NOMO-1 (cell line): ENCODE measurements at regions not wholly inside any gene's neighbourhood (a gene's known extent, or its start where the extent isn't known, plus 50 kb on each side); places are given as distances from the start of the nearest gene placed in this dataset.
"Not testable (repeated sequence)": the region's sequence is repeated elsewhere in the genome, so short reads cannot be mapped to it uniquely, and the experiment has no call there.

Experiments
- DNase-seq, 2 experiments: peaks; one replicate each; lab custom pipeline; 2025; ENCODE audit not compliant: unreplicated experiment in 2 of 2; lab: John Stamatoyannopoulos, UW

DNA sequence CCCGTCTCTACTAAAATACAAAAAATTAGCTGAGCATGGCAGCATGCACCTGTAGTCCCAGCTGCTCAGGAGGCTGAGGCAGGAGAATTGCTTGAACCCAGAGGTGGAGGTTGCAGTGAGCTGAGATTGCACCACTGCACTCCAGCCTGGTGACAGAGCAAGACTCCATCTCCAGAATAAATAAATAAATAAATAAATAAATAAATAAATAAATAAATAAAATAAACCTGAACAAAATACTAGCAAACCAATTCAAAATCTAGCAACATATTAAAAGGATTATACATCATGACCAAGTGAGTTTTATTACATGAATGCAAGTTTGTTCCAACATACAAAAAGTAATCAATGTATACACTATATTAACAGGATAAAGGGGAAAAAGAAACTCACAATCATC, 677.4 kb downstream of the TNS3 start:
- not testable (repeated sequence) for DNase-seq

DNA sequence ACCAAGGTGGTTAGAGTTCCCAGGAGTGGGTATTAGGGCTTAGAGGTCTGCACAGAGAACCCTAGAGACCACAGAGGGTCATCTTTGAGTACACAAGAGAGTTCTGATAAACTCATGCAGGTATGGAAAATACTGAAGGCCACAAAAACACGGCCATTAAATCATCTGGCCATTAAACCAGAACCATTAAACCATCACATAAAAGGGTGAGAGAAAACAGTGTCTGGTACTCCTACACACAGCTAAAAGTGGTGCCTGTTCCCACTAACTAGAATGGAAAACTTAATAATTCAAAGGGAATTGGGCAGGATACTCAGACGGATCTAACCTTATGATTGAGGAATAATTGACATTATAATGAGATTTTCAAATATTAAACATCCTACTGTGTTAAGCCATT, 679.4 kb downstream of the TNS3 start:
- DNase-seq = no peak

DNA sequence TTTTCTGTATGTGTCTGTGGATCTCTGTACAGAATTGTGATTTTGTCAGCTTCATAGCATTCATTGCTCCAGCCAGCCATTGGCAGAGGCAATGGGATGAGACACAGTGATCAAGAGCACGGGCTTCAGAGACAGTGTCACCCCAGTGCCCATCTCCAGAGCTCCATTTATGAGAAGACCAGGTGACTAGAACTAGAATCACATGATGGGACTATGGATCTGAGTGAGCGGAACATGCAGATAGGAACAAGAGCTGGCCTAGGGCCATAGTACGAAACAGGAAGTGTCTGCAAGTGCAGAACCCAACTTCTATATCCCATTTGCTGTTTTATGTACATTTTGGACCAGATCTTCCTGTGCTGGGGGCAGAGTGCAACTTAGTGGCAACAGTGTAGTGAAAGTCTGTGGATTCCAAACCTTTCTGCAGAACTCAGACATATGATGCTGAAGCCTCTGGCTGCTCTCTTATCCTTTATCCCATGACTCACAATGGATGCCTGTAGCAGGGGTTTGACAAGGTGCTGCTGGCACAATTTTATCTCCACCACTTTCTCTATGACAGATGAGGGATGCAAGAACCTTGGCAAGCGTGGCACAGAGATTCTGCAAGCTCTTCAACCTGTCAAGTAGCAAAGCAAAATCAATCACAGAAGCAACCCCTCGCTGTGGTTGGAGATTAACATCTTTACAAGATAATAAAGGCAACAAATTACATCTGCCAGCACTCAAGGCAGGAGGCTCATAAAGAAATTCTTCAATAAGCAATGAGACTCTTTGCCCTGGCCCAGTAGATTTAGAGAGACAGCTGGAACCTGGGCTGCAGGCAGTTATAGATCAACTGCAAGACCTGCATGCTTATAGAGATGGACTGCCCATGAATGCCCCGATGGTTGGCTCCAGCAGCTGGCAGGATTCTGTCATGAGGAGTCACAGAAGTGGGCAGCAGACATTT, 681.3 kb downstream of the TNS3 start:
- no peak for DNase-seq

DNA sequence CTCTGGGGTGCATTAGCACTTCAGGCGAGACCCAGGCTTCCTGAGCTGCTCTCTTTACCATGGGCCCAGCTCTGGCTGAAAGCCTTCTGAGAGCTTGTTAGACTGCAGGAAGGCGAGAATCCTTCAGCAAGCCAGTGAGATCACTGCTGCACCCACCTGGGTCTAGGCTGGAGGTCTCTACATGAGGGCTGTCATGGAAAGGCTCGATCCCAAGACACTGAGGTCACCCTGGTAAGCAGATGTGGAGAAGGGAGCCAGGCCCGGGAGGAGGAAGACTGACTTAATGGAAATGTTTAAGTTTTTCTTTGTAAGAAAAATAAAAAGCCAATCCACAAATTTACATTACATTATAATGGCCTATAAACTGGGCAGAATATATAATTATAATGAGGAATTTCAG, 684.5 kb downstream of the TNS3 start:
- DNase-seq = no peak

DNA sequence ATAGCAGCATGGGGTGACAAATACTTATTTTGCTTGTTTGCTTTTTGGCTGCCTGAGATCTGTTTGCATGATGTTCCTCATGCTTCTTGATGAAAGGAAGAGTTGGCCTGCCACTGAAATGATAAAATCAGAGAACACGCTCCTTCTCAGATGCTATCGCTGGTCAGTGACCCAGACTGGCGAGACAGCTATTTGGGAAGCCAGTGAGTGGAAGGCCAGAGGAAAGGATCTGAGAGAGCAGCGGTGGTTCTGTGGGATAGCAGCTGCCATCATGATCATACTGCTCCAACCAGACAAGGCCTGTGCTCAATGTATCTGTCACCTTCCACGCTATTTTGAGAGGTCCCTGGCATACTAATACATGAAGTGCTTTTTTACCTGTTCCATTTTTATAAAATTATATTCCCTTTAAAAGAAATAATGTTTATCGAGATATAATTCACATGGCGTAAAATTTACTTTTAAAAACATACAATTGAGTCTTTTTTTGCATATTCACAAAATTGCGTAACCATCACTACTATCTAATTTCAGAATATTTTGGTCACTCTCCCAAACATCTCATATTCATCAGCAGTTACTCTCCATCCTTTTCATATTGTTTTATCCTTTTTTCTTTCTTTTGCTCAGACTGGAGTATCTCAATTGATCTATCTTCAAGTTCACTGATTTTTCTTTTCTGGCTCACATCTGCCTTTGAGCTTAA, 695.1 kb downstream of the TNS3 start:
- no peak for DNase-seq

DNA sequence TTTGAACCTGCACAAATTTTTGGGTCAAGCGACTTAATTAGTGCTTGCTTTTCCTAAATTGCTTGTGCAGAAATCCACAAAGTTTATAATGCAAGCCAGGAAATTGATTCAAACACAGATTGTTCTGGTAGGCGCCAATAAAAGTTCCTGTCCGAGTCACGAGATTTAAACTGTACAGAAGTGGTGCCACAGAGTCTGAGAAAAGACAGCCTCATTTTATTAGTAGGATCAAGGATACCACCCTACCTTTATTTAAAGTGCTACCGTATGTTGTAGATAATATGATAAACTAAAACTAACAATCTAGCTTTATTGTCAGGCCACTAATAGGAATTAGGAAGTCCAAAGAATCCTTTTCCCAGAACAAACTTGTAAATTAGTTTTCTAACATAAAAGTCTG, 696.7 kb downstream of the TNS3 start:
- no peak for DNase-seq

DNA sequence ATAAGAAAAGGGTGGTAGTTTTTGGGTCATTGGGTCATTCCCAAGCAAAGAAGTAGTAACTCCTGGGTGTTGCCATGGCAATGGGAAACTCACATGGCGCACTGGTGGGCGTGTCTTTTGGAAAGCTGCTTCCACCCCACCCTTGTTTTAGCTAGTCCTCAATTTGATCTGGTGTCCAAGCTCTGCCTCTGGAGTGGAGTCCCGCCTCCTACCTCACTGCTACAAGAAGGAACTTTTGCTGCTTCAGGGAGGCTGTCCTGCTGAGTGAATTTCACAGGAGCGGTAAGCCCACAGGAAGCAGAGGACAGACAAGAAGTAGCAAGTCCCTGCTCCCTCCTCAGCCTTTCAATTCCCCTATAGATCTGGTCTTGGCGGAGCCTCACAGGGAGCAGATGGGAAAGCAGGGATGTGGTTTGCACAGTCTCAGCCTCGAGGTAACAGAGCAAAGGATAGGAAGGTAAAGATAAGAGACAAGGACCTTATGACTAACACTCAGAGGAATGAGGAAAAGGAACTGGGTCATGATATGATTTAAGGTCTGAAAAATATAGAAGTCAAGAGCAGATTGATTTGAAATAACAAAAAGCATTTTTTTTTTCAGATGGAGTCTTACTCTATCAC, 700.3 kb downstream of the TNS3 start:
- DNase-seq = no peak

DNA sequence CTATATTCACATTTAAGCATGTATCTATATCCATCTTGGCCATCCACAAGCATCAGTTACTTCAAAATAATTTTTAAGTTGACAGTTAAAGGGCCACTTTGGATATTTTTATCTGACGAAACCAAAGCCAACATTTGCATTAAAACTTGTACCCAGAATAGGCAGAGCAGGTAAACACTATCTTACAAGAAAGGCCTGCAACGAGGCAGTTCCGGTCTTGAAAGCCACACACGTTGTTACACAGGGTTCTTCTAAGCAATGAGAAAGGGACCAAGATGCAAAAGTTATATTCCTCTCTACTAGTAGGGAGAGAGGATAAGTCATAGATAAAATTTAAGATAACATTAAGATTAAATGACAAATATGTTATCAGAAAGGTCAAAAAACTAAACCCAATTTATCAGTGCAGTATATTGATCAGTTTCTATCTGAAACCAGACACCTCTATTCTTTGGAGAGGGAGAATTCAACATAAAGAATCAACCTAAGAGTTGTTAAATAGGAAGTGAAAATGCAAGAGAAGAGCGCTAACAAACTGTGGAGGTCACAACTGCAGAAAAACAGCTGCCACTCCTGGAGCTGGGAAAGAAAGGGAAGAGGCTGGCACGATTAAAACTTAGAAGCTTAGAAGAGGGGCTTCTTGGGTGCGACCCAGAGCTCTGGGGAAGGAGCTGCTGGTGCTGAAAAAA, 701.3 kb downstream of the TNS3 start:
- no peak for DNase-seq

DNA sequence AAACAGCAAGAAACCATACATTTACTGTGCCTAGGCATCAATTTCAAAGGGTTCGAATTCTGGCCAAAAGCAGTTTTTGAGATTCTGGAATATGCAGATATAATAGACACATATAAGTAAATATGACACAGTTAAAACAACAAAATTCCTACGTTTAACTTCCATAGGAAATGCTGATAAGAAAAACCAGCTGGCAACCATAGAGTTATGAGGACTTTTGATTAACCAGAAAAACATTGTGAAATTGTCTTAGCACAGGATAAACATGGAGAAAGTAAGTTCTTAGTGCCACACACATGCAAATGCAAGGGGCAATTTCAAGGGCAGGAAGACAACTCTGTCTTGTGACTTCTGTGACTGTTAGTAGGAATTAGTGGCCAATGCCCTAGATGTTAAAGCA, 702.1 kb downstream of the TNS3 start:
- no peak for DNase-seq

DNA sequence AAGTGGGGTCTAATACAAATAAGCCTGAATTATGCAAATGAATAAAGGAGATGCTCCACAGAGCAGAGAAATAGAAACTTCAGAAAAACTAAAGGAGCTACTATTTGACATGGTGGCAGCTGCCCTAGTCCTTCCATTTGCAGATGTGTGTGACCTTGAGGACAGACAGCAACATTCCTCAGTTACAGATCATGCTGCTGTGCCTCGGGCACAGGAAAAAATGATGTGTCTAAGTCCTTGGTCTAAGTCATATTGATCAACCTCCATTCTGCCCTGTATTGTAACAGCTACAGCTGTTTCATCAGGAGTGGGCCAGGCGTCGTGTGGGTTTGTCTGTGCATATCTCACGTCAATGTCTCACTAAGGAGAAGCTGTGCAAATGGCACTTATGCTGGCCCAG, 710.4 kb downstream of the TNS3 start:
- DNase-seq = no peak

DNA sequence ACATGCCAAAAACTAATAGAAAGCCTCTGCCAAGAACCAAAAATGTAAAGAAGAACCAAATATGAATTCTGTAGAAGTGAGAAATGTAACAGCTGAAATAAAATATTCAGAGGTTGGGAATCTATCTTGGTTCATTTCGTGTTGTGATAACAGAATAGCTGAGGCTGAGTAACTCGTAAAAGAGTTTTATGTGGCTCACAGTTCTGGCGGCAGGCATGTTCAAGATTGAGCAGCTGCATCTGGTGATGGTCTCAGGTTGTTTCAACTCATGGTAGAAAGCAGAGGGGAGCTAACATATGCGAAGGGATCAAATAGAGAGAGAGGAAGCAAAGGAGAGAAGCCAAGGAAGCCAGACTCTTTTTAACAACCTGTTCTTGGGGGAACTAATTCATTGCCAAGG, 717.2 kb downstream of the TNS3 start:
- DNase-seq = no peak

DNA sequence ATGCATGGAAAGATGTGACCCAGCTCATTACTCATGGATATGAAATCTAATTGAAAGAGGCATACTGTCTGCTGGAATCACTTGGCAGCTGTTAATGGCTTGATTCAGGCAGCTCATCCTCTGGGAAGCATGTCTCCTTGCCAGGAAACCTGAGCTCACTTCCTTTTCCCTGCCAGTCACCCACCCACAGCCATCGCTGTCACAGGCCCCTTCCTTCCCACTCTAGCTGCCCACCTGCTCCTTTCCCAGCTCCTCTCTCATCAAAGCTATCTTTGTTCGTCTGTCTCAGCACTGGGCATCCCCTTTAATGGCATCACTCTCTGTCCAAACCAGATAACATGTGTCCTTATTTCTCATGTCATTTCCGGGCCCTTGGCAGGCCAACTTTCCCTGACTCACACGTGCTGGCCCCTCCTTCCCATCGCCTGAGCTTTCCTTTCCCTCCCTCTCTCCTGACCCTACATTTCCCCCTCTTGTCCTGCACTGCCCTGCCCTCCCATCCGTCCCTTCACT, 721.9 kb downstream of the TNS3 start:
- DNase-seq = no peak

DNA sequence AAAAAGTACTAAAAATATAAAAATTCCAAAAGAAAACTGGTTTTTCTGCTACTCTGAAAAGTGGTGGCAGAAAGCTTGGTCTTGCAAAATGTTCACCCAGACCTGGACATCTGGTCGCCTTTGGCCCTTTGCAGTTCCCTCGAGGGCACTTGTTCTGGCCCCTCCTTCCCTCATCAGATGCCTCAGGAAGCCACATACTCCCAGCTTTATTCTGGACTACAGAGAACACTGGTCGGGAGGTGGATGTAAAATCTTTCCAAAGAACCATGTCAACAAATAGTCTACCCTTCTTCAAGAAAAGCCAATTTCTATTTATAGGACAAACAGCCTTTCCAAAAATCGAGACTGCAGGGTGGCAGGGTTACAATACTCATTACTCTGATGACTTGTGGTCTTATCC, 726.1 kb downstream of the TNS3 start:
- no peak for DNase-seq

DNA sequence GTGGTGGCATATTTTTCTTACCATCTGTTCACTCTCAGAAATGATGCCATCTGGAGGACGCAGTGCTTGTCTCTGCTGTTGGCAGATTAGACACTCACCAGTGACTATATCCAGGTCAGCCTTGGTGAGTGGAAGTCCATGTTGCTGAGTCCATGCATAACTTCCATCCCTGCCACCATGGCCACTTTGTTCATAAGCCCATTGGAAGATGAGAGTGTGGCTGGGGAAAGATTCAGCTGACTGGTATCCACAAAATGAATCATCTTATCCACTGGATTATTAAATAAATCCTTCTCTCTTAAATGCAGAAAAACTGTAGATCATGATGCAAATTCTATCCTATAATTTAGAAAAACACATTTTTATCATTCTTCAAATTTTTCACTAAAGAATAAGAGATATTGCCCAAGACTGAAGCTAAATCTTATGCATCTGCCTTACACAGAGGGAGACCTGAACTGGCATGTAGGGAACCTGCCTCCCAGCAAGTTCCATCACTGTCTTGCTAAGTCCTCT, 726.9 kb downstream of the TNS3 start:
- DNase-seq = no peak

DNA sequence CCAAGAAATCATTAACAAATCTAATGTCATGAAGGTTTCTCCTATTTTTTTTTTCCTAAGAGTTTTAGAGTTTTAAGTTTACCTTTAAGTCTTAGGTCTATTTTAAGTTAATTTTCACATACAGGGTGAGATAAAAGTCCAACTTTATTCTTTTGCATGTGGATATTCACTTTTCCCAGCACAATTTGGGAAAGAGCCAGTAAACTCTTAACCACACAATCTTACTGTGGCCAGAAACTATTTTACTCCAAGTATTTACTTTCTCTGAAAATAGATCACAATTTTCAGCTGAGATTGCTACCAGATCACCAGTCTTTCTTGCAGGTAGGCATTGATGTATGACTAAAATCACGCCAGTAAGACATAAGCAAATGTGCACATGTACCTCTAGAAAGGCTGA, 728.5 kb downstream of the TNS3 start:
- DNase-seq = no peak

DNA sequence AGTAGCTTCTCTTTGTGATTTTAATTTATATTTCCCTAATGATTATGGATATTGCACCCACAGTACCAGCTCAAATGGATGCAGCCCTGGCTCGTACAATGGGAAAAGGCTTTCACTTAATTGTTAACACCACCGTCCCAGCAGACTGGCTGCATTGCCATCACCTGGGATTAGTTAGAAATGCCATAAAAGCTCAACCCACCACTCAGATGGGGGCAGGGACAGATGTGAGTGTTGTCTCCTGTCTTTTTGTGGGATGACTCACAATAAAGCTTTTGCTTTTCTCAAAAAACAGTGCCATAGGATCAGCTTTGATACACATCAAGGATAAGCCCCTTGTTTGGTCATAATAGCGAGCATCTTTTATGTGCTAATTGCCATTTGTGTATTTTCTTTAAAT, 729.1 kb downstream of the TNS3 start:
- DNase-seq = no peak

DNA sequence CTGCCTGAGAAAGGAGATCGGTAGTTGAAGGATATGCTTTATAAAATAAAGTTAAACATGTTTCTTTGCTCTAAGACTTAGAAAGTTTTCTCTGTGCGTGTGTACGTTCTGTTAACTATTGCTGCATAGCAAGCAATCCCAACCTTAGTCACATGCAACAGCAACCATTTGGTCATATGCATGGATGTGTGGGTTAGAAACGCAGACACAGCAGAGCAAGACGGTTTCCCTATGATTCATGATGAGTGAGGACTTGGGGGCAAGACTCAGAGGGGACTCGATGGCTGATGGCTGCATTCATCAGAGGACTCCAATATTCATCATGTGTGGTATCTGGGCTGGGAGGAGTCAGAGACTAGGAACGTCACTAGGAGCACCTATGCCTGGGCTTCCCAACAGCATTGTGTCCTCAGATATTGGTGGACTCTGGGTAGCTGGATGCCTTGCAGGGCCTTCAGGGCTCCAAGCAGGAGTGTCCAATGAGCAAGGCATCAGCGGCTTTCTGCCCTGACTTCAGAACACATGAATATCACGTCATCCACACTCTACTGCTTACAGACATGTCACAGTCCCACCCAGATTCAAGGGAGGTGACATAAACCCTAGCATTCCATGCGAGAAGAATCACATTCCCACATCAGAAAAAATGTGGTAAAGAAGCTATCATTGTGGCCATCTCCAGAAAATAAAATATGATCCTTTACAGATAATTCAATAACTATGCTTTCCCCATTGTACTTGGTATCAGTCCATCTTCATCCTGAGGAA, 731.2 kb downstream of the TNS3 start:
- DNase-seq = no peak

DNA sequence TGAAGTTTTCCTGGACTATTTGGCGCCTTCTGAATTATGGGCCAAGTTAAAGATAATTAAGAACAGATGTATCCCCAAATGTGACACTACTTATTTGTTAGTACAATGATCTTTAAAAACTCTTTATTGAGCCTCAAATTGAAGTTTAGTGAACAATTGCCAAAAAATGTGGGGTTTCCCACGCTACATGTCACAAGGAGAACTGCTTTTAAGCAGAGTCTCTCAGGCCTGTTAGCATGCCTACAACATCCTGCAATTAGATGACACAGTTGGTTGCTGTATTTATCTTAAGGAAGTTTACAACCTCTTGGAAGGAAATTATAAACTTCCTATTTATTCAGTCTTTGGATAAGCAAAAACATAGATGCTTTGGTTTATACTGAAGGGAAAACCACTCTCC, 733.0 kb downstream of the TNS3 start:
- DNase-seq = no peak

DNA sequence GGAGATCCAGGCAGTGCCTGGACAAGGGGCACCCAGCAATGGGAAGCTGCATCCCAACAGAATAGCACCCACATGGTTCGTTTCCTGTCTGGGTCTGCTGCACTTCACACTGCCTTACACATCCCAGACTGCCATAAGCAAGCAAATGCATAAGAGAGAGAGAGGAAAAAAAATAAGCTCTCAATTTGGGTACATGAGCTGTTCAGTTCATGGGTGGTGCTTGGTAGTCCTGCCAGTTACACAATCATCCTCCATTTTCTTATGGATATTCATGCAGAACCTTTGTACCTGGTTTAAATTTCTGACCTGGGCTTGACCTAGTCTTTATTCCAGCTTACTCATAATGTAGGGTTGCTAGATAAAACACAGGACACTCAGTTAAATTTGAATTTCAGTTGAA, 733.6 kb downstream of the TNS3 start:
- DNase-seq = no peak

DNA sequence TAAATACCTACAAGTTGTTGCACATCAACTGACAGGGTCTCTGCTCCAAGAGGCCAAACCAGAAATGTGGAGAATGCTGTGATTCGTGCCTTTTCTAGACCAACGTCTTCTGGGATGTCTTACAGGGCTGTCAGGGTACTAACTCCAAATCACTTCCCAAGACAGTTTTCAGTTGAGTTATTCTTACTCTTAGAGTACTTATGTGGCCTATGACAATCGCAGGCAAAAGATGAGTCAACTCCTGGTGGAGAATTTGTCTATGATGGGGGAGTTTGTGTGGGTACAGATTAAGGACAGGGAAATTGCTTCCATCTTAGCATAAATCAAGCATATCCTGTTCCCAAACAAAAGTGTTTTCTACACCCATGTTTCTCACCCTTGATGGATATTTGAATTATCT, 734.8 kb downstream of the TNS3 start:
- no peak for DNase-seq
